SK-N-SH treated with all-trans-retinoic acid at 6 μM for 48 hours (cell line): ENCODE measurements at regions not wholly inside any gene's neighbourhood (a gene's known extent, or its start where the extent isn't known, plus 50 kb on each side); places are given as distances from the start of the nearest gene placed in this dataset.
"Not testable (repeated sequence)": the region's sequence is repeated elsewhere in the genome, so short reads cannot be mapped to it uniquely, and the experiment has no call there.

Experiments
- ATAC-seq: fragments of 200-7000 bp; cut with Tn5 transposase; 3 replicates; pipeline ENCODE4 v1.9.1; 2020; ENCODE audit warnings: mild to moderate bottlenecking, moderate library complexity
- ARNTL ChIP-seq: fragments of 450-650 bp; formaldehyde crosslinking; IDR thresholded peaks from 2 replicates; pipeline ENCODE4 v1.5.0; 2020; ENCODE audit warnings: low read depth, mild to moderate bottlenecking, moderate library complexity, borderline replicate concordance
- BACH2 ChIP-seq: fragments of 250-450 bp; sonication (Bioruptor Pico); IDR thresholded peaks from 2 replicates; pipeline ENCODE4 v1.9.0; 2021; ENCODE audit warnings: mild to moderate bottlenecking, borderline replicate concordance
- CSDC2 ChIP-seq: fragments of 250-450 bp; sonication (Bioruptor Pico); IDR thresholded peaks from 2 replicates; pipeline ENCODE4 v1.5.0; 2020; ENCODE audit warnings: mild to moderate bottlenecking, moderate library complexity
- ESRRG ChIP-seq: fragments of 250-450 bp; sonication (Bioruptor Pico); IDR thresholded peaks from 2 replicates; pipeline ENCODE4 v1.6.1; 2021; ENCODE audit warnings: mild to moderate bottlenecking
- GLIS3 ChIP-seq: fragments of 250-450 bp; sonication (Bioruptor Pico); IDR thresholded peaks from 2 replicates; pipeline ENCODE4 v1.5.0; 2020; ENCODE audit warnings: mild to moderate bottlenecking, moderate library complexity
- ISL1 ChIP-seq: fragments of 250-450 bp; sonication (Bioruptor Pico); IDR thresholded peaks from 2 replicates; pipeline ENCODE4 v2.1.2; 2022; ENCODE audit warnings: mild to moderate bottlenecking, moderate library complexity
- OSR1 ChIP-seq: fragments of 250-450 bp; sonication (Bioruptor Pico); IDR thresholded peaks from 2 replicates; pipeline ENCODE4 v1.8.0; 2022; ENCODE audit warnings: moderate library complexity, mild to moderate bottlenecking, inconsistent platforms
- PPARA ChIP-seq: fragments of 250-450 bp; sonication (Bioruptor Pico); IDR thresholded peaks from 2 replicates; pipeline ENCODE4 v1.5.0; 2020; ENCODE audit warnings: mild to moderate bottlenecking, borderline replicate concordance
- RARB ChIP-seq: fragments of 250-450 bp; sonication (Bioruptor Pico); IDR thresholded peaks from 2 replicates; pipeline ENCODE4 v1.8.0; 2021; ENCODE audit warnings: mild to moderate bottlenecking, moderate library complexity
- SNAI2 ChIP-seq: fragments of 250-450 bp; sonication (Bioruptor Pico); IDR thresholded peaks from 2 replicates; pipeline ENCODE4 v1.5.0; 2020; ENCODE audit warnings: mild to moderate bottlenecking, moderate library complexity
- TCF4 ChIP-seq: fragments of 250-450 bp; sonication (Bioruptor Pico); IDR thresholded peaks from 2 replicates; pipeline ENCODE4 v1.8.0; 2021; ENCODE audit warnings: mild to moderate bottlenecking, moderate library complexity, borderline replicate concordance
- TOX ChIP-seq: fragments of 250-450 bp; sonication (Bioruptor Pico); IDR thresholded peaks from 2 replicates; pipeline ENCODE4 v1.8.0; 2021; ENCODE audit warnings: mild to moderate bottlenecking, moderate library complexity, borderline replicate concordance
- ZC3H10 ChIP-seq: fragments of 250-450 bp; sonication (Bioruptor Pico); IDR thresholded peaks from 2 replicates; pipeline ENCODE4 v1.5.1; 2021; ENCODE audit warnings: mild to moderate bottlenecking, moderate library complexity
- ZFP3 ChIP-seq: fragments of 250-450 bp; sonication (Bioruptor Pico); IDR thresholded peaks from 2 replicates; pipeline ENCODE4 v1.5.0; 2020; ENCODE audit warnings: mild to moderate bottlenecking, moderate library complexity
- ZFP30 ChIP-seq: fragments of 450-650 bp; formaldehyde crosslinking; IDR thresholded peaks from 2 replicates; pipeline ENCODE4 v1.5.0; 2022; ENCODE audit warnings: mild to moderate bottlenecking, moderate library complexity
- ZNF565 ChIP-seq: fragments of 450-650 bp; formaldehyde crosslinking; conservative IDR thresholded peaks from 2 replicates; pipeline ENCODE4 v1.5.0; 2020; ENCODE audit warnings: low read depth, mild to moderate bottlenecking, moderate library complexity
- ZNF70 ChIP-seq: fragments of 450-650 bp; formaldehyde crosslinking; IDR thresholded peaks from 2 replicates; pipeline ENCODE4 v1.5.0; 2020; ENCODE audit warnings: mild to moderate bottlenecking, moderate library complexity
- ZNF8 ChIP-seq: fragments of 450-650 bp; formaldehyde crosslinking; IDR thresholded peaks from 2 replicates; pipeline ENCODE4 v1.5.0; 2020; ENCODE audit warnings: mild to moderate bottlenecking, moderate library complexity
- TF ChIP-seq, protein P1 (sequence below): fragments of 250-450 bp; sonication (Bioruptor Pico); IDR thresholded peaks from 2 replicates; pipeline ENCODE4 v1.5.1; 2020; ENCODE audit warnings: low read depth, mild to moderate bottlenecking, moderate library complexity
- TF ChIP-seq, protein P2 (sequence below): fragments of 250-450 bp; sonication (Bioruptor Pico); IDR thresholded peaks from 2 replicates; pipeline ENCODE4 v1.5.1; 2021; ENCODE audit warnings: mild to moderate bottlenecking, moderate library complexity
- TF ChIP-seq, protein P3 (sequence below): fragments of 250-450 bp; sonication (Bioruptor Pico); IDR thresholded peaks from 2 replicates; pipeline ENCODE4 v1.8.0; 2020; ENCODE audit warnings: mild to moderate bottlenecking, moderate library complexity, borderline replicate concordance
- TF ChIP-seq, protein P4 (sequence below): fragments of 250-450 bp; sonication (Bioruptor Pico); IDR thresholded peaks from 2 replicates; pipeline ENCODE4 v1.5.0; 2020; ENCODE audit warnings: mild to moderate bottlenecking, moderate library complexity
- TF ChIP-seq, protein P5 (sequence below): fragments of 250-450 bp; sonication (Bioruptor Pico); IDR thresholded peaks from 2 replicates; pipeline ENCODE4 v1.8.0; 2021; ENCODE audit warnings: low read depth, mild to moderate bottlenecking, moderate library complexity, borderline replicate concordance

DNA sequence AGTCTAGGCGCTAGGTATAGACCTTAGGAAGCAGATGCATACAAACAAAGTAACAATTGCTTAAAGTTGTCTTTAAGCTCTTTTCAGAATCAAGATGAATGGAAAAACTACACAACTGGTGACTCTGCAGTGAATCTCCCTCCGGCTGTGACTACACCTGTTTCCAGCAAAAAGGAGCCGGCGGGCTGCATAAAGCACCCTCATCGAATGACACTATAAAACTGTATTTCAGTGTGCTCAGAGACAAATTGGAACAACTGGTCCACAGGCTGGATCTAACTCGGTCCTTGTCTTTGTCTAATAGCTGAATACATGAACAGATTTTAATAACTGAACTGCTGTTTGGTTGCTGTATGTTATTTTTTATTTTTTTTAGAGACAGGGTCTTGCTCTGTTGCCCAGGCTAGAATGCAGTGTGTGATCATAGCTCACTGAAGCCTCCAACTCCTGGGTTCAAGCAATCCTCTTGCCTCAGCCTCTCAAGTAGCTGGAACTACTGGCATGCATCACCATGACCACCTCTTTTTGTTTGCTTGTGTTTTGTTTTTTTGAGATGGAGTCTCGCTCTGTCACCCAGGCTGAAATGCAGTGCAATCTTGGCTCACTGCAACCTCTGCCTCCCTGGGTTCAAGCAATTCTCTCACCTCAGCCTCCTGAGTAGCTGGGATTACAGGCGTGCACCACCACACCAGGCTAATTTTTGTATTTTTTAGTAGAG is 64.2 kb upstream of the SVIL start:
- TF ChIP-seq ISL1 (CRISPR knock-in tag): no peak
- TF ChIP-seq CSDC2 (CRISPR knock-in tag): no peak
- no peak for TF ChIP-seq TOX
- TF ChIP-seq, protein P1, sequence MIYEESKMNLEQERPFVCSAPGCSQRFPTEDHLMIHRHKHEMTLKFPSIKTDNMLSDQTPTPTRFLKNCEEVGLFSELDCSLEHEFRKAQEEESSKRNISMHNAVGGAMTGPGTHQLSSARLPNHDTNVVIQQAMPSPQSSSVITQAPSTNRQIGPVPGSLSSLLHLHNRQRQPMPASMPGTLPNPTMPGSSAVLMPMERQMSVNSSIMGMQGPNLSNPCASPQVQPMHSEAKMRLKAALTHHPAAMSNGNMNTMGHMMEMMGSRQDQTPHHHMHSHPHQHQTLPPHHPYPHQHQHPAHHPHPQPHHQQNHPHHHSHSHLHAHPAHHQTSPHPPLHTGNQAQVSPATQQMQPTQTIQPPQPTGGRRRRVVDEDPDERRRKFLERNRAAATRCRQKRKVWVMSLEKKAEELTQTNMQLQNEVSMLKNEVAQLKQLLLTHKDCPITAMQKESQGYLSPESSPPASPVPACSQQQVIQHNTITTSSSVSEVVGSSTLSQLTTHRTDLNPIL: no peak
- TF ChIP-seq ZFP30 (CRISPR knock-in tag): no peak
- no peak for TF ChIP-seq ESRRG (CRISPR knock-in tag)
- TF ChIP-seq ZC3H10 (CRISPR knock-in tag): no peak
- no peak for TF ChIP-seq ARNTL (CRISPR knock-in tag)
- TF ChIP-seq SNAI2 (CRISPR knock-in tag): no peak
- TF ChIP-seq, protein P2, sequence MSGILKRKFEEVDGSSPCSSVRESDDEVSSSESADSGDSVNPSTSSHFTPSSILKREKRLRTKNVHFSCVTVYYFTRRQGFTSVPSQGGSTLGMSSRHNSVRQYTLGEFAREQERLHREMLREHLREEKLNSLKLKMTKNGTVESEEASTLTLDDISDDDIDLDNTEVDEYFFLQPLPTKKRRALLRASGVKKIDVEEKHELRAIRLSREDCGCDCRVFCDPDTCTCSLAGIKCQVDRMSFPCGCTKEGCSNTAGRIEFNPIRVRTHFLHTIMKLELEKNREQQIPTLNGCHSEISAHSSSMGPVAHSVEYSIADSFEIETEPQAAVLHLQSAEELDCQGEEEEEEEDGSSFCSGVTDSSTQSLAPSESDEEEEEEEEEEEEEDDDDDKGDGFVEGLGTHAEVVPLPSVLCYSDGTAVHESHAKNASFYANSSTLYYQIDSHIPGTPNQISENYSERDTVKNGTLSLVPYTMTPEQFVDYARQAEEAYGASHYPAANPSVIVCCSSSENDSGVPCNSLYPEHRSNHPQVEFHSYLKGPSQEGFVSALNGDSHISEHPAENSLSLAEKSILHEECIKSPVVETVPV (CRISPR knock-in tag): no peak
- TF ChIP-seq PPARA (CRISPR knock-in tag): no peak
- TF ChIP-seq ZNF565 (CRISPR knock-in tag): no peak
- TF ChIP-seq ZNF70 (CRISPR knock-in tag): no peak
- TF ChIP-seq ZNF8 (CRISPR knock-in tag): no peak
- TF ChIP-seq, protein P3, sequence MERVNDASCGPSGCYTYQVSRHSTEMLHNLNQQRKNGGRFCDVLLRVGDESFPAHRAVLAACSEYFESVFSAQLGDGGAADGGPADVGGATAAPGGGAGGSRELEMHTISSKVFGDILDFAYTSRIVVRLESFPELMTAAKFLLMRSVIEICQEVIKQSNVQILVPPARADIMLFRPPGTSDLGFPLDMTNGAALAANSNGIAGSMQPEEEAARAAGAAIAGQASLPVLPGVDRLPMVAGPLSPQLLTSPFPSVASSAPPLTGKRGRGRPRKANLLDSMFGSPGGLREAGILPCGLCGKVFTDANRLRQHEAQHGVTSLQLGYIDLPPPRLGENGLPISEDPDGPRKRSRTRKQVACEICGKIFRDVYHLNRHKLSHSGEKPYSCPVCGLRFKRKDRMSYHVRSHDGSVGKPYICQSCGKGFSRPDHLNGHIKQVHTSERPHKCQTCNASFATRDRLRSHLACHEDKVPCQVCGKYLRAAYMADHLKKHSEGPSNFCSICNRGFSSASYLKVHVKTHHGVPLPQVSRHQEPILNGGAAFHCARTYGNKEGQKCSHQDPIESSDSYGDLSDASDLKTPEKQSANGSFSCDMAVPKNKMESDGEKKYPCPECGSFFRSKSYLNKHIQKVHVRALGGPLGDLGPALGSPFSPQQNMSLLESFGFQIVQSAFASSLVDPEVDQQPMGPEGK (CRISPR knock-in tag): no peak
- no peak for TF ChIP-seq BACH2 (CRISPR knock-in tag)
- no peak for TF ChIP-seq GLIS3 (CRISPR knock-in tag)
- TF ChIP-seq, protein P4, sequence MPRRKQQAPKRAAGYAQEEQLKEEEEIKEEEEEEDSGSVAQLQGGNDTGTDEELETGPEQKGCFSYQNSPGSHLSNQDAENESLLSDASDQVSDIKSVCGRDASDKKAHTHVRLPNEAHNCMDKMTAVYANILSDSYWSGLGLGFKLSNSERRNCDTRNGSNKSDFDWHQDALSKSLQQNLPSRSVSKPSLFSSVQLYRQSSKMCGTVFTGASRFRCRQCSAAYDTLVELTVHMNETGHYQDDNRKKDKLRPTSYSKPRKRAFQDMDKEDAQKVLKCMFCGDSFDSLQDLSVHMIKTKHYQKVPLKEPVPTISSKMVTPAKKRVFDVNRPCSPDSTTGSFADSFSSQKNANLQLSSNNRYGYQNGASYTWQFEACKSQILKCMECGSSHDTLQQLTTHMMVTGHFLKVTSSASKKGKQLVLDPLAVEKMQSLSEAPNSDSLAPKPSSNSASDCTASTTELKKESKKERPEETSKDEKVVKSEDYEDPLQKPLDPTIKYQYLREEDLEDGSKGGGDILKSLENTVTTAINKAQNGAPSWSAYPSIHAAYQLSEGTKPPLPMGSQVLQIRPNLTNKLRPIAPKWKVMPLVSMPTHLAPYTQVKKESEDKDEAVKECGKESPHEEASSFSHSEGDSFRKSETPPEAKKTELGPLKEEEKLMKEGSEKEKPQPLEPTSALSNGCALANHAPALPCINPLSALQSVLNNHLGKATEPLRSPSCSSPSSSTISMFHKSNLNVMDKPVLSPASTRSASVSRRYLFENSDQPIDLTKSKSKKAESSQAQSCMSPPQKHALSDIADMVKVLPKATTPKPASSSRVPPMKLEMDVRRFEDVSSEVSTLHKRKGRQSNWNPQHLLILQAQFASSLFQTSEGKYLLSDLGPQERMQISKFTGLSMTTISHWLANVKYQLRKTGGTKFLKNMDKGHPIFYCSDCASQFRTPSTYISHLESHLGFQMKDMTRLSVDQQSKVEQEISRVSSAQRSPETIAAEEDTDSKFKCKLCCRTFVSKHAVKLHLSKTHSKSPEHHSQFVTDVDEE: no peak
- no peak for TF ChIP-seq ZFP3 (CRISPR knock-in tag)
- TF ChIP-seq, protein P5, sequence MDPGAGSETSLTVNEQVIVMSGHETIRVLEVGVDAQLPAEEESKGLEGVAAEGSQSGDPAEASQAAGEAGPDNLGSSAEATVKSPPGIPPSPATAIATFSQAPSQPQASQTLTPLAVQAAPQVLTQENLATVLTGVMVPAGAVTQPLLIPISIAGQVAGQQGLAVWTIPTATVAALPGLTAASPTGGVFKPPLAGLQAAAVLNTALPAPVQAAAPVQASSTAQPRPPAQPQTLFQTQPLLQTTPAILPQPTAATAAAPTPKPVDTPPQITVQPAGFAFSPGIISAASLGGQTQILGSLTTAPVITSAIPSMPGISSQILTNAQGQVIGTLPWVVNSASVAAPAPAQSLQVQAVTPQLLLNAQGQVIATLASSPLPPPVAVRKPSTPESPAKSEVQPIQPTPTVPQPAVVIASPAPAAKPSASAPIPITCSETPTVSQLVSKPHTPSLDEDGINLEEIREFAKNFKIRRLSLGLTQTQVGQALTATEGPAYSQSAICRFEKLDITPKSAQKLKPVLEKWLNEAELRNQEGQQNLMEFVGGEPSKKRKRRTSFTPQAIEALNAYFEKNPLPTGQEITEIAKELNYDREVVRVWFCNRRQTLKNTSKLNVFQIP (CRISPR knock-in tag): no peak
- ATAC-seq: no peak

DNA sequence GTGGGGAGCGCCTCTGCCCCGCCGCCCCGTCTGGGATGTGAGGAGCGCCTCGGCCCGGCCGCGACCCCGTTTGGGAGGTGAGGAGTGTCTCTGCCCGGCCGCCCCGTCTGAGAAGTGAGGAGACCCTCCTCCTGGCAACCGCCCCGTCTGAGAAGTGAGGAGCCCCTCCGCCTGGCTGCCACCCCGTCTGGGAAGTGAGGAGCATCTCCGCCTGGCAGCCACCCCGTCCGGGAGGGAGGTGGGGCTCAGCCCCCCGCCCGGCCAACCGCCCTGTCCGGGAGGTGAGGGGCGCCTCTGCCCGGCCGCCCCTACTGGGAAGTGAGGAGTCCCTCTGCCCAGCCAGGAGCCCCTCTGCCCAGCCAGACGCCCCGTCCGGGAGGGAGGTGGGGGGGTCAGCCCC is 61.8 kb upstream of the SVIL start:
- not testable (repeated sequence) for ATAC-seq

DNA sequence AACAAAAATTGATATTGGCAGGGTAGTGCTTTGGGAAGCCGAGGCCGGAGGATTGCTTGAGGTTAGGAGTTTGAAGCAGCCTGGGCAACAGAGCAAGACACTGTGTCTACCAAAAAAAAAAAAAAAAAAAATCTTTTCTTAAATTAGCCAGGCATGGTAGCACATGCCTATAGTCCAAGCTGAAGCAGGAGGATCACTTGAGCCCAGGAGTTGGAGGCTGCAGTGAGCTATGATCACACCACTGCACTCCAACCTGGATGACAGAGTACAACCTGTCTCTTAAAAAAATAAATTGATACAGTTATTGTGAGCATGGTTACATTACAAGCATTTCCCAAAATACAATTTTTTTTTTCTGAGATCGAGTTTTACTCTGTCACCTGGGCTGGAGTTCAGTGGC is 59.4 kb upstream of the SVIL start:
- ATAC-seq: no peak
- TF ChIP-seq, protein P2 (CRISPR knock-in tag): no peak
- TF ChIP-seq ZNF70 (CRISPR knock-in tag) (no peak), TCF4 (no peak), PPARA (CRISPR knock-in tag) (no peak), ZFP30 (CRISPR knock-in tag) (no peak), OSR1 (CRISPR knock-in tag) (no peak), ZFP3 (CRISPR knock-in tag) (no peak), BACH2 (CRISPR knock-in tag) (no peak), CSDC2 (CRISPR knock-in tag) (no peak), RARB (CRISPR knock-in tag) (no peak), TOX (no peak)
- TF ChIP-seq, protein P4: no peak
